AG09309 (cell line): ENCODE measurements at regions not wholly inside any gene's neighbourhood (a gene's known extent, or its start where the extent isn't known, plus 50 kb on each side); places are given as distances from the start of the nearest gene placed in this dataset.

Source experiments
- DNase-seq: peaks from one replicate; pipeline ENCODE4 v3.0.0-alpha.2; 2010; ENCODE audit warnings: low read depth
- H3K4me3 ChIP-seq: 2 replicates; pipeline ENCODE4 v1.5.1; 2011; ENCODE audit warnings: mild to moderate bottlenecking, low read depth, low read length, moderate library complexity; ENCODE audit not compliant: control insufficient read depth
- CTCF ChIP-seq: IDR thresholded peaks from 2 replicates; pipeline ENCODE4 v1.5.1; 2011; ENCODE audit warnings: mild to moderate bottlenecking, low read depth, low read length, inconsistent platforms; ENCODE audit not compliant: insufficient read depth, control insufficient read depth; ENCODE audit errors: missing control alignments

- no peak for TF ChIP-seq CTCF
- H3K4me3 ChIP-seq: no peak overlapping the region
- no peak for DNase-seq
These were observed 50.6 kb upstream of the ZNF385D start for GRCh38 chr3:21801631-21802030.

- no peak overlapping the region for H3K4me3 ChIP-seq
- DNase-seq: no peak
- TF ChIP-seq CTCF: no peak
These were observed 52.6 kb upstream of the ZNF385D start for GRCh38 chr3:21803604-21804003.

GRCh38 chr3:21804330-21804729 is 53.3 kb upstream of the ZNF385D start:
- TF ChIP-seq CTCF: no peak
- no peak for DNase-seq

GRCh38 chr3:21806733-21807132 is 55.7 kb upstream of the ZNF385D start:
- TF ChIP-seq CTCF: no peak
- no peak for DNase-seq
- H3K4me3 ChIP-seq: no peak overlapping the region

More at GRCh38 chr3:21804330-21804729, 53.3 kb upstream of the ZNF385D start:
- no peak overlapping the region for H3K4me3 ChIP-seq

GRCh38 chr3:21825684-21826083 is 74.7 kb upstream of the ZNF385D start:
- DNase-seq: no peak
- H3K4me3 ChIP-seq: no peak overlapping the region
- TF ChIP-seq CTCF: no peak

GRCh38 chr3:21826416-21826815 is 75.4 kb upstream of the ZNF385D start:
- no peak for DNase-seq
- TF ChIP-seq CTCF: no peak
- H3K4me3 ChIP-seq: no peak overlapping the region

GRCh38 chr3:21830541-21830940 is 79.5 kb upstream of the ZNF385D start:
- no peak overlapping the region for H3K4me3 ChIP-seq
- DNase-seq: no peak
- no peak for TF ChIP-seq CTCF
